NCI-H524 (cell line): ENCODE measurements at regions not wholly inside any gene's neighbourhood (a gene's known extent, or its start where the extent isn't known, plus 50 kb on each side); places are given as distances from the start of the nearest gene placed in this dataset.
"Not testable (repeated sequence)": the region's sequence is repeated elsewhere in the genome, so short reads cannot be mapped to it uniquely, and the experiment has no call there.

ENCODE experiments used
- DNase-seq, 2 experiments: peaks; one replicate each; lab custom pipeline; 2025; lab: John Stamatoyannopoulos, UW

DNA sequence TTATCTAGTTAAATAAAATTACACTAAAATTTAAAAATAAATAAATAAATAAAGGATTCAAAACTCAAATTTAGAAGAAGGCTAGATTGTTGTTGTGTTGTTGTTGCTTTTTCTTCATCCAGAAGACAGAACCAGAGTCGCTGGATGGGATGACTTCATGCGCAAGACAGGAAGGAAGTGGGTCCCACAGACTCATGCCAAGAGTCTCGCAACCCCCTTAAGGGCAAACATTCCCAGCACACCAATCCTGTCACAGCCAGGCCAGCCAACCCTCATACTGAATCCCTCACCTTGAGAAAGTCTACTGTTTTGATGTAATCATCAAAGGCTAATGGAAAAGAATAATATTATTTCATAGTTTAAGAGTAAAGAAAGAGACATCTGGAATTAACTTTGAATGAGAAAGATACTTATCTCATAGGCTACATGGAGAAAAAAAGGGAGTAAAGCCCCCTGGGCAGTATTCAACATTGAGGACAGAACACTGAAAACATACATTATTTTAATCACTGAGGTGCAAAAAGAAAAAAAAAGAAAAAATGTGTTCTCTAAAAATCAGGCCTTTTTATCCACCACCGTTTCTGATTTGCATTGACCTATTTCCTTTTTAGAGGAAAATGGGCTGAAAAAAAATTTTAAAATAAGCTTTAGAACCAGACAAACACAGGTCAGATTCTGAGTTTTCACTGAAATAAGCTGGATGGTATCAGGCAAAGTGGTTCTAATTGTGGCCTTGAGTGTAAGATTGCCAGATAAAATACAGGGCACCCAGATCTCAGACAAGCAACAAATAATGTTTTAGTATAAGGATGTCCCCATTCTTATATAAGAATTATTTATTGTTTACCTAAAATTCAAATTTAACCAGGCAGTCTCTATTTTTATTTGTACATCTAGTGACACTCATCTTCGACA lies 826.5 kb downstream of the TNS3 start:
- no peak for DNase-seq

DNA sequence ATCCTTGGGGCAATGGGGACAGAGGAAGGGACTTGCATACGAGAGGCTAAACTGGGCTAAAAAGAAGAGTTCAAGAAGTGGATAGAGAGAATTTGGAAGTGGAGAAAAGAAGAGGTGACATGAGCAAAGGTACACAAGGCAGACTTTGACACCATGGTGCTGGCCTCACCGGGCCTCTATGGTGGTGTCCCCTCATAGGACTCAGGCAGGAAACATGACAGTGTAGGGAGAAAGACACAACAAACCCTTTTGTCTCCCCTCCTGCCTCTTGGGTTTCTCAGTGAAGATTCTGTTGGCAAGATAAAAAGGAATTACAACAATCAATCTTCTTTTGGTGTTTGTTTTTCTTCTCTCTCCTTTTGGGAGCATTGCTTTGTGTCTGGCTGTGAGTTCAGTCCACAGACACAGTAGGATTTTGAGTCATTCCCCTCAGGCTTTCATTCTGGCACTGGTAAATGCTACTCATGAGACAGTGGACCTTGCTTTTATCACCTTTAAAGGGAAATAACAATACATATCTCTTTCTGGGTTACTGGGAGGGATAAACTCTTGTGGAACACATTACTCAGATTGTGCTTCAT lies 827.7 kb downstream of the TNS3 start:
- DNase-seq: no peak

DNA sequence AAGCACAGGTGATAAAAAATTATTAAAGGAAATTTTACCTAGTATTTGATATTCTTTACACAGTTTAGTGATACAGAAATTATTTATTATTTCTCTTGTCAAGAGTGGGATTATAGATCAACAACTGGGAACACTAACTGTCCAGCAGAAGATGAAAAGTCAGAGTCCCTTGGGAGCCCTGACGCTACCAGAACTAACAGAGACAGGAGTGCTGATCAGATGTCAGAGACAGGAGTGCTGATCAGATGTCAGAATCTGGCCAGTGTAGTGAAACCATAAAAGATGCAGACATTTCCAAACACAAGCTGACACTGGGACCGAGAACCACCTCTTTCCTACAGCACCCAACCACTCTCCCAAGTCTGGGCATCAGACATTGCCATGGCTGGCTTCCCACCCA lies 828.2 kb downstream of the TNS3 start:
- DNase-seq: peak in 1 of 2 experiments; percentile 19

DNA sequence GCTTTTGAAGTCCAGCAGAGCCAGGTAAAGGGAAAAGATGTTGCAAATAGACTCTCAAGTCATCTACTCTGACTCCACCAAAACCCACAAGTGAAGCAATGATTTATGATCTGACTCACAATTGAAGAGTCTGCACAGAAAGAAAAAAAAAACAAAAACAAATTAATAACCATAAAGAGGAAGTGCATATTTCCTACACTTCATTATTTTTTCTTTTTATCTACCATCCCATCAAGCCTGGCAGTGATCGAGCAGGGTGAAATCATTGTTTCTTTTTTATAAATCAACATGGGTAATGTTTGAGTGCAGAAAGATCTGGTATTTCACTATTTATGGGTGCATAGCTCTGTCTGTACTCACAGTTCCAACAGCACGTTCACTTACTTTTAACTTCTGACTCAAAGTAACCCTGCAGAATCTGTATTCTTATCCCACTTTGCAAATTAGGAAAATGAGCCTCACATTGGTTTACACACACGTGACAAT lies 829.0 kb downstream of the TNS3 start:
- no peak for DNase-seq

DNA sequence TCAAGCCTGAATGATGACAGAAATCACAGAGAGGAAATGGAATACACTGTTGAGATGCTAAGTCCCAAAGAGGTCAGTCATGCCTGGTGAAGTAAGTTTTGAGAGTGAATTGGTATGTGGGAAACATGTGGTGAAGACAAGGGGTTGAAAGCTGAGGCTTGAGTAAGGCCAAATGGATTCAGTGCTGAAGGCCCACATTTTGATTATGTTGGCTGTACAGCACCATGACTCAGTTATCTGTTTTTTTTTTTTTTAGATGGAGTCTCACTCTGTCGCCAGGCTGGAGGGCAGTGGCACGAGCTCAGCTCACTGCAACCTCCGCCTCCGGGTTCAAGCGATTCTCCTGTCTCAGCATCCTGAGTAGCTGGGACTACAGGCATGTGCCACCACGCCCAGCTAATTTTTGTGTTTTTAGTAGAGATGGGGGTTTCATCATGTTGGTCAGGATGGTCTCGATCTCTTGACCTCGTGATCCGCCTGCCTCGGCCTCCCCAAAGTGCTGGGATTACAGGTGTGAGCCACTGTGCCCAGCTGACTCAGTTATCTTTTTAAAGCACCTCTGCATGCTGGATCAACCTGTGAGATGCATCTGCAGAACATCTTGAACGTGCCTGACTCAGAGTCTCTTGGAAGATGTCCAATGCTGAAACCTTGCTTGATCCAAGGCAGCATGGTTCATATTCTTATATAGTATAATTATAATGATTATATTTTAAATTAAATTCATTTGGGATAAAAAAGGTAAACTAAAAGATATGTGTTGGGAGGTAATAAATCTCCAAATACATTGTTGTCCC lies 829.8 kb downstream of the TNS3 start:
- DNase-seq: not testable (repeated sequence)

DNA sequence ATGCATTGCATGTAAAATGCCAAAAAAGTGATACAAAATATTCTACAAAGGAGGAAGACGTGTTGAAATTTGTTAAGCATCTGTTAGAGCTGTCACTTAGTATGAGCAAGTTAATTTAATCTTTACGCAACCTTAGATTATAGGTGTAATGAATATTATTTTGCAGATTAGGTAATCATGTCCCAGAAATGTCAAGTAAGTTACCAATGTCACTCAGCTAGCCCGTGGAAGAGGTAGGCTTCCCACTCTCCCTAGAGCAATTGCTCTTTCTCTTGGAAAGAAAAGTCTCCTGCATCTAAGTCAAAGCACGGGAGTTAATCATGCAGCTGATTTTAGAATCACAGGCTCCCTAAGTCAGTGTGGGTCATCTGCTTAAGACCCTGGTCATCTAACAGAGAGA lies 830.4 kb upstream of the IGFBP3 start:
- DNase-seq: no peak

DNA sequence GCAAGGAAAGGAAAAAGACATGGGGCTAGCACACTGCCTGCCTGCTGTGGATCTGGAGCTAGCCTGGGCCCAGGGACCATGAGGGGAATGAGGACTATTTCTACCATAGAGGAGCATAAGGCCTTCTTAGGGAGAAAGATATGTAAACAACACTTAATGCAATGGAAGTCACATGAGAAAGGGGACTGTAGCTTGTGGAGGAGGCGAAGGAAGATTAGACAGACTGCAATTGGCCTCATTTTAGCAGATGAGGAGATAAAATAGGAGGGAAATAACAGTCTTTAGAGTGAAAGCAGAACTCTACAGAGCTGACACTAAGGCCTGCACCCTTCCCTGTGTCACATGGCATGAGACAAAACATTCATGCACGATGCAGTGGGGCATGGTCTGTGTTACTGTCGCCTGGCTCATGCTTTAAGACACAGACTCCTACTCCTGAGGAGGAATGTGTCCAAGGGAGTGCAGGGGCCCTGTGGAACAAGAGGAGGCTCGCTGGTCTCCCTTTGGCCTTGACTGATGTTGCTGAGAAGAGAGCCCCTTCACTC lies 829.3 kb upstream of the IGFBP3 start:
- DNase-seq: no peak

DNA sequence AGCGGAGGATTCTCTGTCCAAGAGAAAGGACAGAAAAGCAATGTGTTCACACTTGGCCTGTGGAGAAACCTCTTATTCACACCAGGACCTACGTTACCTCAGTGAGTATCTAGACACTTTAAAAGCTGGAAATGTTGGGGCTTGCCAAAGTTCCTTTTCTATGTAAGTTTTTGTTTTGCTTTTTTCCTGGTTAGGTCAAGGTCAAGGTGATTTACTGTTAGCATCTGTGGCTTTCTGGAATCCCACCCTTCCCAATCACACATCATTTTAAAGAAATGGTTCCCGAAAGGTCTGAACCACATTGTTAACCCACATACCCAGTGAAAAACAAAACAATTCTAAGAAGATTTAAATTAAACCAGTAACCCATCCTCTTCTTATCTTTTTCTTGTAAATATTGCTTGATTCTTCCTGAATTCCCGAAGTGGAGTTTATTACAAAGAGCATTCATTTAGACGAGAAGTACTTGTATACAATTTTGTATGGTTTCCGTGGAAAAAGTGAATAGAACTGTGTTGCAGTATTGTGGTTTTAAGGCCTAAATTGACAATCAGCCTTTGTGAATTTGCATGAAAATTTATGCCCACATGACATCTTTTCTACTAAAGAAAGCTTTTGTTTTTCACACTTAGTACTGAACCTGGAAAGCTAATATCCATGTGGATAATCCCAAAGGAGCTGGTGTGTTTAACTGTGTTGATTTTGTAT lies 827.0 kb upstream of the IGFBP3 start:
- no peak for DNase-seq

DNA sequence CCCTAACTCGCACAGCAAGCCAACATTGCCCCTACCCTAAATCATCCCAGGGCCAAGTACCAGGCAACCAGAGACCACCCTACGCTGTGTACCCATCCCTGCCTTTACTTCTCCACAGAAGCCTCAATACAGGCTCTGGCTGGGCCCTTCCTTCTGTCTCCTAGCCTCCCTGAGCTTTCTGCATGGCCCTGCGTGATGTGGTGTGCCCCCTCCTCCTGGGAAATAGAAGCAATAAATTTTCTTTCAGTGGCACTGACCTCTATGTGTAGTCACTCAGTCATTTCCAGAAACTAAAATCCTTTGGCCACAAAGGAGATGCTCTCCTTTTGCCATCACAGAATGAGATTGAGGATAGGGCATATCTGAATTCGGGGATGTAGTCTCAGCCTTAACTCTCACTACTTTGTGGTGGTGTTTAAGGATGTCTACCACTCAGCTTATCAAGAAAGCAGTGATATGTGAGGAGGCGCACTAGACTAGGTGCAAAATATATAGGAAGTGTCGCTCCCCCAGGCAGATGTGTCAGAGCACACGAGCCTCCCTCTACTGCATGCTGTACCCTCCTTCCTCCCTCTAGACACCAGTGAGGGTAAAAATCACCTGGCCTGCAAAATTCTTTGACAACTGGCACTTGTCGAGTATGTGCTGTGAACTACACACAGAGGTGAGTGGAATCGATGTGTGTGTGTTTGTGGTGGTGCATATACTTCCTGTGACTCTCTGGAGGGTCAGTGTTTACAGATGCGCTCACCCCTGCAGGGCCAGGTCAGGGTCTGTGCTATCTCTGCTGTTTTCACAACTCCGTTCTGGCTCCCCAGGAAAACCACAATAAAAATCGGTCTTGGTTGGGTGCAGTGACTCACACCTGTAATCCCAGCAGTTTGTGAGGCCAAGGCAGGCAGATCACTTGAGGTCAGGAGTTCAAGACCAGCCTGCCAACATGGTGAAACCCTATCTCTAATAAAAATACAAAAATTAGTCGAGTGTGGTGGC lies 825.9 kb upstream of the IGFBP3 start:
- no peak for DNase-seq

DNA sequence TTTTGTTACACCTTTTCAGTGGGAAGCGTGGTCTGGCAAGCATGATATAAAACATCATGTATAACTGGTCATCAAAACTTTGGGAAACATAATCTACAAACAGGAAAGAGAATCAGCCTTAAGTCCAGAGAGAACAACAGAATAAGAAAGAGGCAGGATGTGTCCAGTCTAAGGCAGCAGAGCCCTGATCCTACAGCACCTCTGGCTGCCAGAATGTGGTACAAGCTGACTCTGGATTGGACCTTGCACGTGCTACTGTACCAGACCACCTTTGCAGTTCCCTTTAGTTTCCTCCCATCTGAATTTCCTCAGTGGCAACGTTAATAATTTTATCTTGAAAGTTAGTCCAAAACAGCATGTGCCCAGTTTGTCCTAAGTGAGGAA lies 824.6 kb upstream of the IGFBP3 start:
- no peak for DNase-seq

DNA sequence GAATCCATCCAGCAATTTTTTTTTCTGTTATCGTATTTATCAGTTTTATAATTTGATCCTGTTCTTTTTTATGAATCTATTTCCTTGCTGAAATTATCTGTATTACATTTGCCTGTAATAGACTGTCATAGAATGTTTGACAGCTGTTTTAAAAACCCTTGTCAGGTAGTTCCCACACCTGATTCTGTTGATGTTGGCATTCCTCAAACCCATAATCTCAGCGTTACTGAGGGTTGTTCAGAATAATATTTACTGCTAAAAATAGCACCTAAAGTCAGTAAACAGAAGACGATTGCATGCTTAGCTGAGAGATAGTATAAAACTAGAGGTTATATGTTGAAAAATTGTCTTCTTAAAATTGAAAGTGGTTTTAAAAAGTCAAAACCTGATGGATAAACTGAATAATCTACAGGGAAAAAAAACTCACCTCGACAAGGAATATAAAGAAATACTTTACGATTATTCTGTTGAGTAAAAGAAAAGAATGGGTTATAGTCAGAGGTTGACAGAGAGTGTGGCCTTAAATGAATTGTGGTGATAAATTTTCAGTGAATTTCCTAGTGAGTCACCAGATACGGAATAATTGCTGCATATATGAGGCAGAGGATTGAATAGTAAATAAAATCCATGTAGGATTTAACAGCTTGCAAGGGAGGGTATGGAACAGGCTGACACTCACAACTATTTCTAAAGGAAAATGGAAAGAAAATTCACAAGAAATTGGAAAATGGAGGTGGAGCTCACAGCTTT lies 824.1 kb upstream of the IGFBP3 start:
- no peak for DNase-seq

DNA sequence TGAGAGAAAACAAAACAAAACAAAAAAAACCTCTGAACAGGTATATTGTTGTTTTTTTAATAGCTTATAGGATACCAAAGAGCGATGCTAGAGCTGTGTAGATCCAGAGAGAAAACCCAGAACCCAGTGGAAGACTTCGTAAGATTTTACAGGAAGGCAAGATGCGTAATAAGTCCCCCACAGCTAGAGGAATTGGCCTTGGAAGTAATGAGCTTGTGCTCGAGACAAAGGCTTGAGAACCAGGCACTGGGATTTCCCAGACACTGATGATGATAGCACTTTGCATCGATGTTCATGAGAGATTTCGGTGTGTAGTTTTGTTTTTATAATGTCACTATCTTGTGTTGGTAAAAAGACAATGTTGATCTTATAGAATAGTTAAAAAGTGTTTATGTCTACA lies 821.5 kb upstream of the IGFBP3 start:
- DNase-seq: no peak

DNA sequence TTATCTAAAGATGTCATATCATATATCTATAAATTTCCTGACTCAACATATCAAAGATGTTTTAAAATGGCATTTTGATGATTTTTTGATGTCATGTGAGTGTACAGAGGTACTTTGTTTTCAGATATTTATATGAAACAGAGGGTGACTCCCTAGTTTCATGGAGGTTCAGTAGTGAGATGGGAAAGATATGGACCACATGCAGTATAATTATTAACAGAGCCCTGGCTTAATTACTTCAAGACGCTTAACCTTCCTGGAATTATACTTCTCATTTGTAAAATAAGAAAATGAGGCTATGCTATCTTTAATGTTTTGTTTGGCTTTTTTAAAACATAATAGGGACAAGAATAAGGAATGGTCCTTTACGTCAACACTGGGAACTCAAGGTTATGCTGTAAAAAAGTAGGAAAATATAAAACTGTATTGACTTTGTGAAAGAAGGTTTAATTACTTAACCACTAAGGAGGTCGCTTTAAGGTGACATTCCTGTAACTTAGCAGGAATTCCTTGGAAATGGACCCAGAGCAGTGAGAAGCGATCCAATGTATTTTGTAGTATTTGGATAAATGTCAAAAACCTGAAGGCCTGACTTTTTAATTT lies 821.0 kb upstream of the IGFBP3 start:
- no peak for DNase-seq

DNA sequence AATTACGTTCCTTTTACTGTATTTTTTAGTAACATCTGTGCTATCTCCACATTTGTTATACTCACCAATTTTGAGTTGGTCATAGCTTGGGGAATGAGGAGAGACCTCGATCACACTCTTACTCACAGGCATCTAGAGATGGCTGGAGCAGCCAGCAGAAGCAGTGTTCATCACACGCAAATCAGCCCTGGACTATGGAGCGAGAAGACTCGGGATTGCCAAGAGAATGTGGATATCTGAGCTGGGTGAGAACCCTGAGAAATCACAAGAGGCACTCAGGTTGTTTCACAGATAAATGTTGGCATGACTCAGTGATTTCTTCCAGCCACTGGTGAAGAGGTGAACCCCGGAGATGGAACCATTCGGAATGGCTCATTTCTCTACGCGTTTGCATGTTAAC lies 820.1 kb upstream of the IGFBP3 start:
- DNase-seq: no peak

DNA sequence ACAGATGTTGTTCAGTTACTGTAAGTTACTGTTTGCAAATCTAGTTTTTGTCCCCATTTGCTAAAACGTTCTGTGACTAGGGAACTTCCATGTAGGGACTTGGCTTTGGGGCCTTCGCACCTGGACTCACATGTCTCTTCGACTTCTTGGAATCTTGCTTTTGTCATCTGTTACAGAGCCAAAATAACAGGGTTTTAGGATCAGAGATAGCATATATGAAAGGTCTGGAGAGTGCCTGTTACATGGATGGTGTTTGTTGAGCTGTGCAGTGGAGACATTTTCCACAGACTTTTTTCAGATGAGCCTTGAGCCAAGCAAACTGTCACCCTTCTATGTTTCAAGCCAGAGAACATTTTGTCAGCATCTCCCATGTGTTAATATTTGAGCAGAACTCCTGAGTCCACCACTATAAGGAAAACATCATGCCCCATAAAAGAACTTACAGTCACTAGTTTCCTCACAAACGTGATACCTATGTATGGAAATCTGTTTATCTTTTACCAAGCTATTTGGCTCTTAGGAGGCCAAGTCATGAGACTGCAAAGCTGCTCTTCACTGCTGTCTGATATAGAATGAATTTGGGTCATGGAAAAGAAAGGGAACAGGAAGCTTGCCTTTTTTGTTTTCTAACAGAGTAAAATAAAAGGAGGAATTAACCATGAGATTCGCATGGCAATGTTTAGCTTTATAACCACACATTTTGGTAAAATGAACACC lies 818.6 kb upstream of the IGFBP3 start:
- no peak for DNase-seq

DNA sequence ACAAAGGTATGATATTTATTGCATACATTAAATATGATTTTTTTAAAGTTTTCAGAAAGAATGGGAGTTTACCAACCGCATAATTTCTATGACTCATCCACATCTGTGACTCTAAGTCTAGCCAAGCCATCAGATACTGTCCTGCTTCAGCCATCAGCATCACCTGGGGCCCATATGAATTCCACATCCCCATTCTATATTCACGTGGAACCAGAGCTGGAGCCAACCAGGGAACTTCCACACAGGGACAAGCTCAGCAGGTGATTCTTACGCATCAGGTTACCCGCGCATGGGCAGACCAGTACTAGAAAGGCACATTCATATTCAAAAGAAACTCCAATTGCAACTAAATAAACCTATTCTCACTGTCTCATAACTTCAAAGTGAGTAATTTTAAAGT lies 817.7 kb upstream of the IGFBP3 start:
- no peak for DNase-seq

DNA sequence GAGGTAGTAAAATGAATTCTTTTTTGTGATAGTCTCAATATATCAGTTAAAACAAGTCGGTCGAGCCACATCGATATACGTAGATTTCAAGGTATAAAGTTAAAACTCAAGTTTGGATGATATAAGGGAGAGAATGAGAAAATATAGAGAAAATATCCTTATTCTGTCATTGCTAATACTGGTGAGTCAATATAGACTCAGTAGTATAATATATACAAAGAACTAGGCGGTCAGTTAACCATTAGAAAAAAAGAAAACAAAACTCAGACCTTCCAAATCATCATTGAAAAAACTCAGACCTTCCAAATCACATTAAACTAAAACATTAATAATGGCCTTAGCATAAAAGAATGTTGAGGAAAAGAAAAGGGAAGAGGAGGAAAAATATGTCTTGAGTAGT lies 817.1 kb upstream of the IGFBP3 start:
- no peak for DNase-seq

DNA sequence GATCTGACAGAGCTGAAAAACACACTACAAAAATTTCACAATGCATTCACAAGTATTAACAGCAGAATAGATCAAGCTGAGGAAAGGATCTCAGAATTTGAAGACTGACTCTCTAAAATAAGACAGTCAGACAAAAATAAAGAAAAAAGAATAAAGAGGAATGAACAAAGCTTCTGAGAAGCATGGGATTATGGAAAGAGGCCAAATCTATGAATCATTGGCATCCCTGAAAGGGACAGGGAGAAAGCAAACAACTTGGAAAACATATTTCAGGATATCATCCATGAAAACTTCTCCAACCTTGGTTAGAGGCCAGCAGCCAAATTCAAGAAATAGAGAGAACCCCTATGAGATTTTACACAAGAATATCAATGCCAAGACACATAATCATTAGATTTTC lies 804.8 kb upstream of the IGFBP3 start:
- DNase-seq: no peak

DNA sequence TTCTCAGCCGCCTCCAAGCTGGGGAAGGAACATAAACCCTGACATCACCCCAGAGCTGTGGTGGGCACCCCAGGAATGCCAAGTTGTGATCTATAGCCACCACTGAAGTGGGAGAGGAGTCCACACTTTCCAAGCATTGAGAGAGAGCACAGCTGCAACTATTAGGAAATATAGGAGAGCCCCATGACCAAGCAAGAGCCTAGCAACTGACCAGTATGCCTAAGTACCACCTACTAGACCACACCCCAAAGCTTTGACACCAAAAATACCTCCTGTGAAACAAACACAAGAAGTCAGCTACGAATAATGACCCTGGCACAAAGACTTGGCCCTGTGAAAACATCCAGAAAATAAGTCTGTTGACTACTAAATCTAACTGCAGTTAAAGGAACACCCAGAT lies 804.1 kb upstream of the IGFBP3 start:
- DNase-seq: no peak
